ENCODE measurements at regions not wholly inside any gene's neighbourhood (a gene's known extent, or its start where the extent isn't known, plus 50 kb on each side); places are given as distances from the start of the nearest gene placed in this dataset.
"Not testable (repeated sequence)": the region's sequence is repeated elsewhere in the genome, so short reads cannot be mapped to it uniquely, and the experiment has no call there.

- no peaks in the 10 kb centered on the region for H3K79me2 ChIP-seq (ENCODE audit: control insufficient read depth, insufficient read depth, low read length)
- H3K4me3 ChIP-seq (ENCODE audit: control insufficient read depth in 2 of 3, extremely low read depth in 1 of 3, insufficient read depth in 2 of 3, low read depth in 1 of 3, low read length in 3 of 3) = no peak overlapping the region
- H3K9ac ChIP-seq (ENCODE audit: control insufficient read depth, extremely low read depth, insufficient read depth, low read length) = no peak overlapping the region
- TF ChIP-seq, protein P1, sequence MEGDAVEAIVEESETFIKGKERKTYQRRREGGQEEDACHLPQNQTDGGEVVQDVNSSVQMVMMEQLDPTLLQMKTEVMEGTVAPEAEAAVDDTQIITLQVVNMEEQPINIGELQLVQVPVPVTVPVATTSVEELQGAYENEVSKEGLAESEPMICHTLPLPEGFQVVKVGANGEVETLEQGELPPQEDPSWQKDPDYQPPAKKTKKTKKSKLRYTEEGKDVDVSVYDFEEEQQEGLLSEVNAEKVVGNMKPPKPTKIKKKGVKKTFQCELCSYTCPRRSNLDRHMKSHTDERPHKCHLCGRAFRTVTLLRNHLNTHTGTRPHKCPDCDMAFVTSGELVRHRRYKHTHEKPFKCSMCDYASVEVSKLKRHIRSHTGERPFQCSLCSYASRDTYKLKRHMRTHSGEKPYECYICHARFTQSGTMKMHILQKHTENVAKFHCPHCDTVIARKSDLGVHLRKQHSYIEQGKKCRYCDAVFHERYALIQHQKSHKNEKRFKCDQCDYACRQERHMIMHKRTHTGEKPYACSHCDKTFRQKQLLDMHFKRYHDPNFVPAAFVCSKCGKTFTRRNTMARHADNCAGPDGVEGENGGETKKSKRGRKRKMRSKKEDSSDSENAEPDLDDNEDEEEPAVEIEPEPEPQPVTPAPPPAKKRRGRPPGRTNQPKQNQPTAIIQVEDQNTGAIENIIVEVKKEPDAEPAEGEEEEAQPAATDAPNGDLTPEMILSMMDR (optimal IDR thresholded peaks at IDR 0.05 in 1 of 3, IDR thresholded peaks at IDR 0.05 in 1 of 3, conservative IDR thresholded peaks at IDR 0.05 in 1 of 3; ENCODE audit: extremely low read depth in 1 of 3, insufficient read depth in 2 of 3, low read length in 3 of 3) = no peak
- TF ChIP-seq EZH2 (IDR thresholded peaks at IDR 0.05; ENCODE audit: low read length) = no peak
- no peaks in the 10 kb centered on the region for H3K9me3 ChIP-seq (ENCODE audit: control insufficient read depth, low read depth, low read length)
- no peaks in the 10 kb centered on the region for H3K27me3 ChIP-seq (ENCODE audit: control insufficient read depth, extremely low read depth, insufficient read depth, low read length)
- dilution Hi-C loops (cut with MboI; ENCODE audit: extremely low pct_ligation_motif_present, low sequenced_read_pairs) = no loop called here
- H3K27ac ChIP-seq (ENCODE audit: control insufficient read depth, insufficient read depth, low read length) = no peak overlapping the region
- no peaks in the 10 kb centered on the region for H4K20me1 ChIP-seq (ENCODE audit: control insufficient read depth, extremely low read depth, insufficient read depth, low read length)
- no peak for FAIRE-seq
- H3K36me3 ChIP-seq (ENCODE audit: control insufficient read depth in 2 of 2, extremely low read depth in 1 of 2, insufficient read depth in 2 of 2, low read length in 2 of 2) = no peaks in the 10 kb centered on the region
- H3K4me2 ChIP-seq (ENCODE audit: control insufficient read depth, extremely low read depth, insufficient read depth, low read depth, low read length) = no peak overlapping the region
- no peak overlapping the region for H2AFZ ChIP-seq (ENCODE audit: control insufficient read depth, low read length)
- DNase-seq (ENCODE audit: low read depth, low spot score) = no peak
- H3K4me1 ChIP-seq (ENCODE audit: control insufficient read depth, extremely low read depth, insufficient read depth, low read length) = no peaks in the 10 kb centered on the region
- H3K9me1 ChIP-seq (ENCODE audit: control insufficient read depth, extremely low read depth, insufficient read depth, low read length) = no peaks in the 10 kb centered on the region
Observed at GRCh38 chr4:187088070-187088799, 364.6 kb upstream of the FAT1 start.

- Histone ChIP-seq H3K9me1 (ENCODE audit: control insufficient read depth, extremely low read depth, insufficient read depth, low read length) (no peaks in the 10 kb centered on the region), H3K79me2 (ENCODE audit: control insufficient read depth, insufficient read depth, low read length) (no peaks in the 10 kb centered on the region), H3K4me3 (ENCODE audit: control insufficient read depth in 2 of 3, extremely low read depth in 1 of 3, insufficient read depth in 2 of 3, low read depth in 1 of 3, low read length in 3 of 3) (no peak overlapping the region), H3K27ac (ENCODE audit: control insufficient read depth, insufficient read depth, low read length) (no peak overlapping the region), H3K27me3 (ENCODE audit: control insufficient read depth, extremely low read depth, insufficient read depth, low read length) (no peaks in the 10 kb centered on the region), H3K9ac (ENCODE audit: control insufficient read depth, extremely low read depth, insufficient read depth, low read length) (no peak overlapping the region), H3K4me1 (ENCODE audit: control insufficient read depth, extremely low read depth, insufficient read depth, low read length) (no peaks in the 10 kb centered on the region), H4K20me1 (ENCODE audit: control insufficient read depth, extremely low read depth, insufficient read depth, low read length) (no peaks in the 10 kb centered on the region), H3K4me2 (ENCODE audit: control insufficient read depth, extremely low read depth, insufficient read depth, low read depth, low read length) (no peak overlapping the region), H2AFZ (ENCODE audit: control insufficient read depth, low read length) (no peak overlapping the region), H3K36me3 (ENCODE audit: control insufficient read depth in 2 of 2, extremely low read depth in 1 of 2, insufficient read depth in 2 of 2, low read length in 2 of 2) (no peaks in the 10 kb centered on the region), H3K9me3 (ENCODE audit: control insufficient read depth, low read depth, low read length) (no peaks in the 10 kb centered on the region)
- FAIRE-seq (no peak), DNase-seq (ENCODE audit: low read depth, low spot score) (no peak)
- dilution Hi-C loops (cut with MboI; ENCODE audit: extremely low pct_ligation_motif_present, low sequenced_read_pairs) = no loop called here
- TF ChIP-seq, protein P1 (optimal IDR thresholded peaks at IDR 0.05 in 1 of 3, IDR thresholded peaks at IDR 0.05 in 1 of 3, conservative IDR thresholded peaks at IDR 0.05 in 1 of 3; ENCODE audit: extremely low read depth in 1 of 3, insufficient read depth in 2 of 3, low read length in 3 of 3) = no peak
- no peak for TF ChIP-seq EZH2 (IDR thresholded peaks at IDR 0.05; ENCODE audit: low read length)
Observed at GRCh38 chr4:187090401-187090800, 366.7 kb upstream of the FAT1 start.

DNA sequence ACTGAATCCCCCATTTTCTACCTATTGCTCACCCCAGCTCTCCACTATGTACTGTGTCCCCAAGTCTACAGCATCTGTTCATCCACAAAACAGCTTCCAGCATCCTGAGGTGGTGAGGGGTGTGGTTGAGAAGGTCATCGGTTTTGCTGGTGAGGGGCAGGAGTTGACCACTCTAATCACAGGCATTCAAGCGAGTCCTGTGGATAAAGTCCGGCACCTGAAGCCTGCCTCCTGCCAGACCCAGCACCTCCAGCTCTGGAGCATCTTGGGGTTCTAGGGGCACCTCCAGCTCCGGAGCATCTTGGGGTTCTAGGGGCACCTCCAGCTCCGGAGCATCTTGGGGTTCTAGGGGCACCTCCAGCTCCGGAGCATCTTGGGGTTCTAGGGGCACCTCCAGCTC lies 367.2 kb upstream of the FAT1 start:
- H3K4me1 ChIP-seq (ENCODE audit: control insufficient read depth, extremely low read depth, insufficient read depth, low read length); H4K20me1 ChIP-seq (ENCODE audit: control insufficient read depth, extremely low read depth, insufficient read depth, low read length); dilution Hi-C loops (cut with MboI; ENCODE audit: extremely low pct_ligation_motif_present, low sequenced_read_pairs); H3K36me3 ChIP-seq (ENCODE audit: control insufficient read depth in 2 of 2, extremely low read depth in 1 of 2, insufficient read depth in 2 of 2, low read length in 2 of 2); H3K27me3 ChIP-seq (ENCODE audit: control insufficient read depth, extremely low read depth, insufficient read depth, low read length); H3K9me1 ChIP-seq (ENCODE audit: control insufficient read depth, extremely low read depth, insufficient read depth, low read length); H3K79me2 ChIP-seq (ENCODE audit: control insufficient read depth, insufficient read depth, low read length); FAIRE-seq; H3K27ac ChIP-seq (ENCODE audit: control insufficient read depth, insufficient read depth, low read length); H2AFZ ChIP-seq (ENCODE audit: control insufficient read depth, low read length); H3K9me3 ChIP-seq (ENCODE audit: control insufficient read depth, low read depth, low read length); H3K4me3 ChIP-seq (ENCODE audit: control insufficient read depth in 2 of 3, extremely low read depth in 1 of 3, insufficient read depth in 2 of 3, low read depth in 1 of 3, low read length in 3 of 3); H3K9ac ChIP-seq (ENCODE audit: control insufficient read depth, extremely low read depth, insufficient read depth, low read length); H3K4me2 ChIP-seq (ENCODE audit: control insufficient read depth, extremely low read depth, insufficient read depth, low read depth, low read length); DNase-seq (ENCODE audit: low read depth, low spot score): not testable (repeated sequence)
